G401 (cell line): ENCODE measurements at regions not wholly inside any gene's neighbourhood (a gene's known extent, or its start where the extent isn't known, plus 50 kb on each side); places are given as distances from the start of the nearest gene placed in this dataset.

Experiments
- DNase-seq: peaks from one replicate; pipeline ENCODE4 v3.0.0-alpha.2; 2015; ENCODE audit warnings: low spot score
- in situ Hi-C: cut with HindIII; loops from 2 replicates; pipeline ENCODE4 v1.10.0; 2016; ENCODE audit warnings: low sequenced_read_pairs, mixed read lengths

- in situ Hi-C loops: no loop called here
- no peak for DNase-seq
These were observed 83.8 kb upstream of the PIWIL1 start for GRCh38 chr12:130253866-130254265.

GRCh38 chr12:130254461-130255276 is 83.0 kb upstream of the PIWIL1 start:
- no peak for DNase-seq
- in situ Hi-C loops: no loop called here

- in situ Hi-C loops: no loop called here
- no peak for DNase-seq
These were observed 78.8 kb upstream of the PIWIL1 start for GRCh38 chr12:130258863-130259262.

GRCh38 chr12:130263025-130263424 is 74.7 kb upstream of the PIWIL1 start:
- no peak for DNase-seq
- in situ Hi-C loops: no loop called here

DNA sequence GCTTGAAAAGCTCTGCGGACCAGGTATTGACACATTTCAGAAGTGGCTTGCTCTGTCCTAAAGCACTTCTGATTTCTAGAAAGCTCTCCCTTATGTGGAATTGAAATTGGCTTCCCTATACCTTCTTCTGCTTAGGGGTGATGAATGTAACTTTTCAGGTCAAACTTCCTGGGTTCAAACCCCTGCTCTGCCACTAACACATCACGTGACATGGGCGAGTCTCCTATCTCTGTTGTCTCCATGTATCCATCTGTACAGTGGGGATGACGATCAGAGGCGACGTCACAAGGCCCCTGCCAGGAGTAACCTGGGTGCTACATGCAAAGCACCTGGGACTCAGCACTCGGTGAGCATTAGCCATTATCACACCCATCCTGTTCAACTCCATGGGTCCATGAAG is 73.7 kb upstream of the PIWIL1 start:
- no peak for DNase-seq
- in situ Hi-C loops: no loop called here

GRCh38 chr12:130266751-130267150 is 70.9 kb upstream of the PIWIL1 start:
- in situ Hi-C loops: no loop called here

DNA sequence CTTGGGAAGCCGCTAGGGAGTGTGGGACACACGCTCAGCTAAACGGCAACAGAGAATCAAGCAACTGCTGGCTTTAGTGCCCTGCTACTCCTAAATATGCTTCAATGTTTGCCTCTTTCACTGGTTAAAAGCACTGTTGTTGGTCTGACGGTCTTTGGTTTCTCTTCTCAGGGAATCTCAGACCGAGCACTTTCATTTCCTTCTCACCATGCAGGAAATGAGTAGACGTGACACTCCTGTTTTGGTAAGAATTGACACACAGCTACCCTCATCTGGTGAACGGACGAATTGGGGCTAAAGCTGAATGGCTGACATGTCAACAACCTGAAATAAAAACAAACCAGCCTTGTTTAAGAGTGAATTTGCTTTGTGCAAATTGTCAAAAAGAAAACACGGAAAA is 57.5 kb upstream of the PIWIL1 start:
- in situ Hi-C loops: no loop called here

More at GRCh38 chr12:130266751-130267150, 70.9 kb upstream of the PIWIL1 start:
- DNase-seq: no peak

DNA sequence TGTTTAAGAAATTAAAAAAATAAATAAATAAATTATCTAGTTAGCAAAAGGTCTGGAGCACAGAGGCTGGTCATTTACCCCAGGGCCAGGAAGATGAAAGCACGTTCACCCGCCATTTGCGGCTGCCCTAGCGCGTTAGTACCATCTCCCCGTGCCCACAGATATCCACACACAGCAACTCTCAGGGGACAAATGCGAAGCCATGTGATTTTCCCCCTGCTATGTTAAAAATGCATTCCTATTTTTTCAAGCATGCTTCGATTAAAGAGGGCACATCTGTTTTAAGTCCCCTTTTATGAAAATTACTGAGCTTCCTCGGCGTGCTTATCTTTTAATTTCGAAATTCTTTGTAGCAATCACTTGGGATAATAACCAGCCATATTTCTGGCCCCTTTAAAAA is 56.9 kb upstream of the PIWIL1 start:
- in situ Hi-C loops: no loop called here

More for the DNA sequence above, 57.5 kb upstream of the PIWIL1 start:
- DNase-seq: peak; percentile 10

GRCh38 chr12:130281153-130281799 is 56.4 kb upstream of the PIWIL1 start:
- peak; percentile 7 for DNase-seq
- in situ Hi-C loops: no loop called here

More for the DNA sequence above, 56.9 kb upstream of the PIWIL1 start:
- DNase-seq: no peak

GRCh38 chr12:130286041-130286440 is 51.6 kb upstream of the PIWIL1 start:
- in situ Hi-C loops: no loop called here
- peak; percentile 40 for DNase-seq

- DNase-seq: peak; percentile 12
- in situ Hi-C loops: no loop called here
These were observed 50.8 kb upstream of the PIWIL1 start for GRCh38 chr12:130286741-130287440.
